HG03354 (cell line): ENCODE measurements at regions not wholly inside any gene's neighbourhood (a gene's known extent, or its start where the extent isn't known, plus 50 kb on each side); places are given as distances from the start of the nearest gene placed in this dataset.
"Not testable (repeated sequence)": the region's sequence is repeated elsewhere in the genome, so short reads cannot be mapped to it uniquely, and the experiment has no call there.

ENCODE experiments used
- ATAC-seq: cut with Tn5 transposase; IDR thresholded peaks from one replicate; pipeline ENCODE4 v1.9.1; 2021; ENCODE audit warnings: mild to moderate bottlenecking; ENCODE audit not compliant: unreplicated experiment, poor library complexity, severe bottlenecking

GRCh38 chr5:162711244-162711643 is 643.7 kb downstream of the GABRG2 start:
- no peak for ATAC-seq

GRCh38 chr5:162719720-162720119 is 652.1 kb downstream of the GABRG2 start:
- ATAC-seq = no peak

GRCh38 chr5:162721125-162721524 is 653.6 kb downstream of the GABRG2 start:
- ATAC-seq = no peak

GRCh38 chr5:162752612-162753011 is 684.8 kb upstream of the CCNG1 start:
- ATAC-seq = no peak

GRCh38 chr5:162762119-162762518 is 675.3 kb upstream of the CCNG1 start:
- no peak for ATAC-seq

- ATAC-seq = no peak
Observed at GRCh38 chr5:162769019-162769418, 668.4 kb upstream of the CCNG1 start.

- ATAC-seq = no peak
Observed at GRCh38 chr5:162785673-162786072, 651.7 kb upstream of the CCNG1 start.

- ATAC-seq = no peak
Observed at GRCh38 chr5:162786234-162786633, 651.2 kb upstream of the CCNG1 start.

- no peak for ATAC-seq
Observed at GRCh38 chr5:162796507-162796906, 640.9 kb upstream of the CCNG1 start.

GRCh38 chr5:162800301-162800700 is 637.1 kb upstream of the CCNG1 start:
- no peak for ATAC-seq

GRCh38 chr5:162801235-162801634 is 636.2 kb upstream of the CCNG1 start:
- no peak for ATAC-seq

- no peak for ATAC-seq
Observed at GRCh38 chr5:162806195-162806594, 631.2 kb upstream of the CCNG1 start.

- no peak for ATAC-seq
Observed at GRCh38 chr5:162811071-162811470, 626.3 kb upstream of the CCNG1 start.

GRCh38 chr5:162816816-162817215 is 620.6 kb upstream of the CCNG1 start:
- no peak for ATAC-seq

- ATAC-seq = no peak
Observed at GRCh38 chr5:162817364-162817763, 620.0 kb upstream of the CCNG1 start.

GRCh38 chr5:162821664-162822063 is 615.7 kb upstream of the CCNG1 start:
- ATAC-seq = not testable (repeated sequence)

- peak; percentile 71 for ATAC-seq
Observed at GRCh38 chr5:162824360-162824759, 613.0 kb upstream of the CCNG1 start.

- ATAC-seq = no peak
Observed at GRCh38 chr5:162837155-162837554, 600.2 kb upstream of the CCNG1 start.

- ATAC-seq = no peak
Observed at GRCh38 chr5:162842727-162843126, 594.7 kb upstream of the CCNG1 start.

GRCh38 chr5:162852134-162852533 is 585.3 kb upstream of the CCNG1 start:
- ATAC-seq = no peak

GRCh38 chr5:162858770-162859169 is 578.6 kb upstream of the CCNG1 start:
- ATAC-seq = no peak

GRCh38 chr5:162870966-162871365 is 566.4 kb upstream of the CCNG1 start:
- ATAC-seq = no peak

- no peak for ATAC-seq
Observed at GRCh38 chr5:162882629-162883028, 554.8 kb upstream of the CCNG1 start.
